ENCODE measurements at regions not wholly inside any gene's neighbourhood (a gene's known extent, or its start where the extent isn't known, plus 50 kb on each side); places are given as distances from the start of the nearest gene placed in this dataset.

- TF ChIP-seq CTCF (IDR thresholded peaks at IDR 0.05; ENCODE audit: insufficient read depth, low read length) = no peak
- TF ChIP-seq POLR2AphosphoS5 (IDR thresholded peaks at IDR 0.05; ENCODE audit: low read depth) = no peak
- TF ChIP-seq REST (IDR thresholded peaks at IDR 0.05; ENCODE audit: insufficient replicate concordance, low read depth) = no peak
- no peak for TF ChIP-seq GABPA (IDR thresholded peaks at IDR 0.05; ENCODE audit: low read depth)
These were observed 53.0 kb upstream of the ZNF831 start for GRCh38 chr20:59110607-59111006.
